ENCODE measurements at regions not wholly inside any gene's neighbourhood (a gene's known extent, or its start where the extent isn't known, plus 50 kb on each side); places are given as distances from the start of the nearest gene placed in this dataset.

- DNase-seq: no peak
Observed at GRCh38 chr2:136448986-136449780, 316.2 kb upstream of the THSD7B start.

GRCh38 chr2:136448432-136448831 lies 316.9 kb upstream of the THSD7B start:
- DNase-seq: no peak

DNA sequence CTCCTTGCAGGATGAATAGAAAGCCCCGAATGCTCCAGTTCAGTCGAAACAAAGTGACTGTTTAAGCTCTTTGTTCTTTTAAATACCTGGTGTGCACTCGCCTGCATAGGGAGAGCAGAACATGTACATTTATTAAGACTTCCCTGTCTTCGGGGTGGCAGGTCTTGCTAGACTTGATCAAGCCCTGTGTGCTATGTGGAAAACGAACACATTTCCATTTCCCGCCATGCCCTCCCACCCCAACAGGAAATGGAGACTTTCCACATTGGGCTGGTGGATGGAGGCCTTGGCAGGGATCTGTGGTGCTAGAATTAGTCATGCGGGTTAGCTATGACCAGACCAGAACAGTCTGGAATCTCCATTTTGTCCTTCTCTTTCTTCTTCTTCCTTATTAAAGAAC lies 321.0 kb upstream of the THSD7B start:
- DNase-seq: no peak

GRCh38 chr2:136443661-136444060 lies 321.7 kb upstream of the THSD7B start:
- no peak for DNase-seq

DNA sequence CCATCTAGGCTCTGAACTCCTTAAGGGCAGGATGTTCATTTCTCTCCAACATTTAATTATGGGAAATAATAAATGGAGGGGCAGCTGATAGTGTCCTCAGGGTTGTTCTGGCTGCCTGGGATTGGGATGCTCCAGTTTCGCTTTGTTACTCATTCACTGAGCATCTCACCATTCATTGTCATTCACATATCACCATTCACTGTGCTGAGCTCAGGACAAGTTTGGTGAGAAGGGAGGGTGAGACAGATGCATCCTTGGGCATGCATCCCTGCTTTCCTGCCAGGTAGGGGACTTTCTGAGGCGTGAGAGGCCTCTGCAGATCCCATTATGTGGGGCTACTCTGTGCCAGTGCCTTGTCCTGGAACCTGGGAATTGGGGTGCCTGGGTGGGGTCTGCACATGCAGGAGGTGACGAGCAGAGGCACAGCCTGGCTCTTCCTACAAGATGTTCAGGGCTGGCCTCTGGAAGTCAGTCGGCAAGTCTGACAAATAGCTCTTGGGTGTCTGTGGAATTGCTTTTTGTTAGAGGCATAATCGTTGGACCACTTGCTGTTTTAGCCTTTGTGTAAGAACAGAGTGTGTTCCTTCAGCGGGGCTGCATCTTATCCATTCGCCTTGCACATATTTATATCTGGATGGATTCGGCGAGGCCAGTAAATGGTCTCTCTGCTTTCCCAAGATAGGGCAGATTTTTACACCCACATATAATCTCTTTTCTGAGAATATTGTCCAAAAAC lies 323.2 kb upstream of the THSD7B start:
- no peak for DNase-seq

GRCh38 chr2:136439064-136439676 lies 321.2 kb upstream of the CXCR4 start:
- no peak for DNase-seq

DNA sequence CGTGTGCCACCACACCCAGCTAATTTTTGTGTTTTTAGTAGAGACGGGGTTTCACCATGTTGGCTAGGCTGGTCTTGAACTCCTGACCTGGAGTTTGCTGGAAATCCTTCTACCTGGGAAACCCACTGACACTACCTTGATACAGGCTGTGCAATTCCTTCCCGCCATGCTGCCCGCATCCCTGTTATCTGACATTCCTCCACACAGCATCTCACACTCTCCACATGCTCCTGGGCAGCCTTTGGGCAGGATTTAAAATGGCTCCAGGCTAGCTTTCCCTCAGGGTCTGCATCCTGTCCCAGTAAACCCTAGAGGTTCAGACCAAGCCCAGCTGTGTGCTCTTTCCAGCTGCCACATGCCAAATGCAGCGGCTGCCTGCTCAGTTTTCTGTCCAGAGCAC lies 319.5 kb upstream of the CXCR4 start:
- no peak for DNase-seq

- no peak for DNase-seq
Observed at GRCh38 chr2:136436936-136437335, 319.0 kb upstream of the CXCR4 start.

DNA sequence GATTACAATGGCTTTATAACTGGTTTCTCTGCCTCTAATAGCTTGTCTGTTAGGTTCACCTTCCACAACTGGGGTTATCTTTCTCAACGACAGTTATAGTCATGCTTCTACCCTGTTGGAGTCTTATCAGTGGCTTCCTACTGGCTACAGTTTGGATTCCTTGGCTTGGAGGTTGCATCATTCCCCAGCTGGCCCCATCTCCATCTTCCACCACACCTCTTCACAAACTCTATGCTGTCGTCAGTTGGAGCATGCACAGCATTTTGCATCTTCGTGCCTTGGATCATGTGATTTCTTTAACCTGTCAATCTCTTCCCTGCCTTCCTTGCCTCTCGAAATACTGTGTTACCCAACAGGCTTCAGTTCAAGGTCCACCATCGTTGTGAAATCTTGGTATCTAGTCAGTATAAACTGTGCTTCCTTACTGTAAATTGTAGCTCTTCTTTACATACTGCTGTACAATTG lies 316.3 kb upstream of the CXCR4 start:
- DNase-seq: no peak

- DNase-seq: no peak
Observed at GRCh38 chr2:136433261-136433660, 315.3 kb upstream of the CXCR4 start.

GRCh38 chr2:136424112-136424511 lies 306.2 kb upstream of the CXCR4 start:
- DNase-seq: no peak

GRCh38 chr2:136423516-136423996 lies 305.6 kb upstream of the CXCR4 start:
- DNase-seq: peak; percentile 68

- no peak for DNase-seq
Observed at GRCh38 chr2:136422512-136422911, 304.6 kb upstream of the CXCR4 start.

GRCh38 chr2:136420346-136420745 lies 302.4 kb upstream of the CXCR4 start:
- DNase-seq: no peak

GRCh38 chr2:136411946-136412345 lies 294.0 kb upstream of the CXCR4 start:
- DNase-seq: no peak

GRCh38 chr2:136410673-136411072 lies 292.7 kb upstream of the CXCR4 start:
- no peak for DNase-seq

DNA sequence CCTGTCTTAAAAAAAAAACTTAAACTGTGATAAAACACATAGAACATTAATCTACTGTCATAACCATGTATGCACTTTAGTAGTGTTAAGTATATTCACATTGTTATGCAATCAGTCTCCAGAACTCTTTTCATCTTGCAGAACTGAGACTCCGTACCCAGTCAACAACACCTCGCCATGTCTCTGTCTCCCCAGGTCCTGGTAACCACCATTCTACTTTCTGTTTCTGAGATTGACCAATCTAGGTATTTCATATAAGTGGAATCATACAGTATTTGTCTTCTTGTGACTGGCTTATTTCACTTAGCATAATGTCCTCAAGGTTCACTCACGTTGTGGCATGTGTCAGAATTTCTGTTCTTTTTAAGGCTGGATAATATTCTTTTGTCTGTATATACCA lies 290.8 kb upstream of the CXCR4 start:
- DNase-seq: no peak

DNA sequence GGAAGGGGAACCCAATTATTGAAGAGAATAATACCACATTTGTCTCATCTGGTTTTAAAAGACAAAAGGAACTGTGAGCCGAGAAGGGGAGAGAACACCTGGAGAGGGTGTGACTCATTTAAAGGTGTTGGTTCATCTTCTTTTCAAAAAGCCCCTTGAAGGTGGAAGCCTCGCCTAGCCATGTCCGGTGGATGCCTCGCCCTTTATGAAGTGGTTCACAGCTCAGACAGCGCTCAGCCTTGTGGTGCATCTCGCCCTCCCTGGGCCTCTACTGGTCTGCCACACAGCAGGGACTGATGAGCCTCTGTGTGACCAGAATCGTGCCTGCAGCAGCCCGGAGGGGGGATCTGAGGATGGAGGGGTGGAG lies 290.0 kb upstream of the CXCR4 start:
- DNase-seq: no peak

GRCh38 chr2:136407117-136407951 lies 289.4 kb upstream of the CXCR4 start:
- DNase-seq: no peak

DNA sequence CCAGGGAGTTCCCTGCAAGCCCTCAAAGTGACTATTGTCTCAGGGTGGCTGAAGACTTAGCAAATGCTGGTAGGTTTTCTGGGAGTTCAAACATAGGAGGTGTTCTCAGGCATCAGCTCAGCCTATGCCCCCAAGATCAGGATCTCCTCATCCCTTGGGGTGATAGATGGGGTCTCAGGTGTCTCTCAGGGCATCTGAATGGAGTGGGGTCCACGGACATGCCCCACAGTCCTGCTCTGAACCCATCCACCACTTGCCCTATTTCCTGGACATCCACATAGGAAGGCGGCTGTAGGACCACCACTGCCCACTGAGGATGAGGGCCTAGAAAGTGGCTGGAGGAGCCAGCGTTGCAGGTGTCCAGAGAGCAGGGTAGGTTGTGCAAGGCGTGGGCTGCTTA lies 287.0 kb upstream of the CXCR4 start:
- no peak for DNase-seq

DNA sequence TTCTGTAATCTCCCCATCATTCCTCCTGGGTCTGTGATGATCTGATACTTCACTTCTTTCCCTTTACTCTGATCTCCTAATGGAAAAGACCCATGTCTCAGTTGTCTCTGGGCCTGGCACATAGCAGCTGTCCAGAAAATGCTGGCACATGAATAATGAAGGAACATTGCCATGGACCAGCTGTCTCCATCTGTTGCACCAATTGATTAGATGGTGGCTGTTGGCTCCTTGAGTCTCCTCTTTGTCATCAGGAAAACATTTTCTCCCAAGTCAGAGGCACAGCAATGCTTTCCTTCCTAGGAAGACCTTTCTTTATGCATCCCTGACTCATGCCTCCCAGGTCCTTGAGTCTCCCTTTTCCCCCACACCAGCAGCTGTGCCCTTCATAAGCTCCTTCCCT lies 286.2 kb upstream of the CXCR4 start:
- no peak for DNase-seq

DNA sequence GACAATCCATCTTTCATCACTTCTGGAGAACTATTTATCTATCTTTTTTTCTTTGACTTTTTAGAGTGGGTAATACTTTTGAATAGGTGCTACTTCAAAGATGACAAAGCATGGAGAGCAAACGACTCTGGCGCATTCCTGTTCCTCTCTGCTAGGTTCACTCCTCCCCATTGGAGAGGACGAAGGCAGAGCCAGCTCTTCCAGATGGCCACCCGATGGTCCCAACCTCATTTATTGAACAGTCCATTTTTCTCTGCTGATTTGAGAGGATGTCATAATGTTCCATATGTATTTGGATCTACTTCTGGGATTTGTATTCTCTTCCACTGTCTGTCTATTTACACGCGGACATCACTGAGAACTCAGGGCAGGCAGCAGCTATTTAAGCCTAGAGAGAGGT lies 284.3 kb upstream of the CXCR4 start:
- no peak for DNase-seq

Data from left hindlimb (tissue), 1 donor.